Tibial artery (tissue), 4 donors: ENCODE measurements at regions not wholly inside any gene's neighbourhood (a gene's known extent, or its start where the extent isn't known, plus 50 kb on each side); places are given as distances from the start of the nearest gene placed in this dataset.

Experiments
- DNase-seq, 2 donors: peaks; one replicate each; pipeline ENCODE4 v3.0.0-alpha.2; 2019
- H3K27ac ChIP-seq, 2 donors: fragments of 200-600 bp; sonication (generic) in 1 of 2; 1 replicate in 1 of 2; 2 replicates in 1 of 2; pipeline ENCODE4 v1.5.1; 2018 to 2019; ENCODE audit warnings: mild to moderate bottlenecking in 1 of 2
- H3K27me3 ChIP-seq, 2 donors: fragments of 200-600 bp; sonication (generic) in 1 of 2; one replicate each; pipeline versions ENCODE4 v1.5.1 to v1.6.0; 2016 to 2019
- H3K36me3 ChIP-seq, 3 donors: fragments of 200-600 bp; sonication (generic) in 2 of 3; one replicate each; pipeline ENCODE4 v1.5.1; 2016 to 2019; ENCODE audit warnings: mild to moderate bottlenecking in 2 of 3
- H3K4me1 ChIP-seq, 4 donors: fragments of 200-600 bp; sonication (generic) in 2 of 4; 1 replicate in 3 of 4; 2 replicates in 1 of 4; pipeline ENCODE4 v1.5.1; 2016 to 2019
- H3K4me3 ChIP-seq, 2 donors: fragments of 200-600 bp; sonication (generic) in 1 of 2; 1 replicate in 1 of 2; 2 replicates in 1 of 2; pipeline ENCODE4 v1.5.1; 2018 to 2019; ENCODE audit warnings: mild to moderate bottlenecking in 2 of 2
- H3K9me3 ChIP-seq, 3 donors: fragments of 200-600 bp; sonication (generic) in 1 of 3; one replicate each; pipeline ENCODE4 v1.5.1; 2016 to 2019
- intact Hi-C: fragments of 100-400 bp; cut with DNase I; formaldehyde crosslinking; loops from one replicate; pipeline ENCODE4 v1.15.0; 2023; ENCODE audit warnings: low total_unique reads
- TF ChIP-seq, protein P1 (sequence below), 2 experiments: fragments of 200-600 bp in 1 of 2; fragments of 450-650 bp in 1 of 2; IDR thresholded peaks; one replicate each; pipeline ENCODE4 v1.5.1; 2017 to 2019; ENCODE audit warnings: antibody characterized with exemption in 2 of 2, mild to moderate bottlenecking in 1 of 2, moderate library complexity in 1 of 2

DNA sequence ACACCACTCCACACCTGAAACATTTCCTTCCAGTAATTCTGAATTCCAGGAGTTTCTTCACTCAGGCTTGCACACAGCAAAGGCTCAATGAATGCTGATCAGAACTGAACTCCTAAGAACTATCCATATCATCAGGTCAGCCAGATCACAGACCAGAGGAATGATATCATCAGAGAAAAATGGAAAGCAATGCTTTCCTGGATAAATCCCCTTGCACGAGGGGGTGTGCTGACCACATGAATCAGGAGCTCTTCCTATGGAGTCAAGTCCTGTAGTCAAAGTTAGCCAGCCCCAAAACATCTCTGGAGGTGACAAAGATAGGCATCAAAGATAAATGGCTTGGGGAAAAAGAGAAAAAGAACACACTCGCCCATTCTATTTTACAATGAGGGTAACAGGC is 83.8 kb upstream of the ACVR2A start:
- no peak overlapping the region for H3K27ac ChIP-seq
- DNase-seq = no peak
- TF ChIP-seq, protein P1, sequence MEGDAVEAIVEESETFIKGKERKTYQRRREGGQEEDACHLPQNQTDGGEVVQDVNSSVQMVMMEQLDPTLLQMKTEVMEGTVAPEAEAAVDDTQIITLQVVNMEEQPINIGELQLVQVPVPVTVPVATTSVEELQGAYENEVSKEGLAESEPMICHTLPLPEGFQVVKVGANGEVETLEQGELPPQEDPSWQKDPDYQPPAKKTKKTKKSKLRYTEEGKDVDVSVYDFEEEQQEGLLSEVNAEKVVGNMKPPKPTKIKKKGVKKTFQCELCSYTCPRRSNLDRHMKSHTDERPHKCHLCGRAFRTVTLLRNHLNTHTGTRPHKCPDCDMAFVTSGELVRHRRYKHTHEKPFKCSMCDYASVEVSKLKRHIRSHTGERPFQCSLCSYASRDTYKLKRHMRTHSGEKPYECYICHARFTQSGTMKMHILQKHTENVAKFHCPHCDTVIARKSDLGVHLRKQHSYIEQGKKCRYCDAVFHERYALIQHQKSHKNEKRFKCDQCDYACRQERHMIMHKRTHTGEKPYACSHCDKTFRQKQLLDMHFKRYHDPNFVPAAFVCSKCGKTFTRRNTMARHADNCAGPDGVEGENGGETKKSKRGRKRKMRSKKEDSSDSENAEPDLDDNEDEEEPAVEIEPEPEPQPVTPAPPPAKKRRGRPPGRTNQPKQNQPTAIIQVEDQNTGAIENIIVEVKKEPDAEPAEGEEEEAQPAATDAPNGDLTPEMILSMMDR (IDR thresholded peaks at IDR 0.05) = no peak
- no peak overlapping the region for H3K4me3 ChIP-seq
- H3K36me3 ChIP-seq = no peaks in the 10 kb centered on the region
- intact Hi-C loops = no loop called here
- H3K9me3 ChIP-seq = no peaks in the 10 kb centered on the region
- no peaks in the 10 kb centered on the region for H3K4me1 ChIP-seq
- H3K27me3 ChIP-seq = no peaks in the 10 kb centered on the region

DNA sequence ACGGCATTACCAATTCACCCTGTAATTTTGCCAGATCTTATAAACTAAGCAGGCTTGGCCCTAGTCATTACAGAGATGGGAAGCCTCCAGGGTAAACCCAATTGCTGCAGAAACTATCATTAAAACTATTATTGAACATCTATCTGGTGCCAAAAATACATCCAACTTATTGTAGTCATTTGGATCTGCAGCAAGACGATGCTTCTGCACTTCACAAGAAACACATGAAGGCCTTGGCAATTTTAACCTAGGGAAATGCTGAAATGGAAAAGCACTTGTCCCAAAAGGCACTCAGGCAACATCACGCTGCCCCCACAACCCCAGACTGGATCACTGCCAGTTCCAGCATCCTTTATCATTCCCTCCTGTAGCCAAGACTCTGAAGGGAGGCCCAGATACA is 85.3 kb upstream of the ACVR2A start:
- DNase-seq = no peak

DNA sequence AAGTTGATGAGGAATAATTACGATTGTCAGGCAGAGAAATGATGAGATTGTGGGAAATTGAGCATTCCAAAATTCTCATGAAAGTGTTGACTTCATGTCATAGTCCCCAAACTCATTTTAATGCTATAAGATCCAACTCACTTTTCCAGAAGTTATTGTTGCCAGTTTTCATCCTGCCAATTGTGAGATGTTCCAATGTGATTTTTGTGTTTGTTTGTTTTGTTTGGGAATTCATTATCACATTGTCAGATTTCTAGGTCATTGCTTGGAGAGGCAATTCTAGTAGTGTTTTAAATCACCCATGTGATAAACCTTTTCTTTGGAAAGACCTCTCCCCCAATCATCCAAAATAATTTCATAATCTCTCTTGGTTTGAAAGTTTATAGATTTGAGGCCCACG is 86.0 kb upstream of the ACVR2A start:
- no peak for DNase-seq
- TF ChIP-seq, protein P1 (IDR thresholded peaks at IDR 0.05) = no peak
- Histone ChIP-seq H3K4me1 (no peaks in the 10 kb centered on the region), H3K27me3 (no peaks in the 10 kb centered on the region), H3K36me3 (no peaks in the 10 kb centered on the region), H3K4me3 (no peak overlapping the region), H3K27ac (no peak overlapping the region), H3K9me3 (no peaks in the 10 kb centered on the region)
- intact Hi-C loops = no loop called here

More for the DNA sequence above, 85.3 kb upstream of the ACVR2A start:
- intact Hi-C loops = no loop called here
- Histone ChIP-seq H3K36me3 (no peaks in the 10 kb centered on the region), H3K4me3 (no peak overlapping the region), H3K27ac (no peak overlapping the region), H3K27me3 (no peaks in the 10 kb centered on the region), H3K4me1 (no peaks in the 10 kb centered on the region), H3K9me3 (no peaks in the 10 kb centered on the region)
- TF ChIP-seq, protein P1 (IDR thresholded peaks at IDR 0.05) = no peak

DNA sequence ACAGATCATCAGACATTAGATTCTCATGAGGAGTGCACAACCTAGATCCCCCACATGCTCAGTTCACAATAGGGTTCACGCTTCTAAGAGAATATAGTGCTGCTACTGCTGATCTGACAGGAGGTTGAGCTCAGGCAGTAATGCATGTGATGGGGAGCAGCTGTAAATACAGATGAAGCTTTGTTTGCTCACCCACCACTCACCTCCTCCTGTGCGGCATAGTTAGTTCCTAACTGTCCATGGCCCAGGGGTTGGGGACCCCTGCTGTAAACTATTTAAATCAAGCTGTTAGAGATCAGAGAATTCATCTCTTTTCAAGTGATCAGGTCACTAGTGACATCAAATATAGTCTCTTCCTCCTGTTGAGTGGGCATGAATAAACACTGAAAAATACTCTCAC is 88.8 kb upstream of the ACVR2A start:
- Histone ChIP-seq H3K4me1 (no peaks in the 10 kb centered on the region), H3K27ac (no peak overlapping the region), H3K9me3 (no peaks in the 10 kb centered on the region), H3K4me3 (no peak overlapping the region), H3K27me3 (no peaks in the 10 kb centered on the region), H3K36me3 (no peaks in the 10 kb centered on the region)
- intact Hi-C loops = no loop called here
- DNase-seq = no peak
- TF ChIP-seq, protein P1 (IDR thresholded peaks at IDR 0.05) = no peak

DNA sequence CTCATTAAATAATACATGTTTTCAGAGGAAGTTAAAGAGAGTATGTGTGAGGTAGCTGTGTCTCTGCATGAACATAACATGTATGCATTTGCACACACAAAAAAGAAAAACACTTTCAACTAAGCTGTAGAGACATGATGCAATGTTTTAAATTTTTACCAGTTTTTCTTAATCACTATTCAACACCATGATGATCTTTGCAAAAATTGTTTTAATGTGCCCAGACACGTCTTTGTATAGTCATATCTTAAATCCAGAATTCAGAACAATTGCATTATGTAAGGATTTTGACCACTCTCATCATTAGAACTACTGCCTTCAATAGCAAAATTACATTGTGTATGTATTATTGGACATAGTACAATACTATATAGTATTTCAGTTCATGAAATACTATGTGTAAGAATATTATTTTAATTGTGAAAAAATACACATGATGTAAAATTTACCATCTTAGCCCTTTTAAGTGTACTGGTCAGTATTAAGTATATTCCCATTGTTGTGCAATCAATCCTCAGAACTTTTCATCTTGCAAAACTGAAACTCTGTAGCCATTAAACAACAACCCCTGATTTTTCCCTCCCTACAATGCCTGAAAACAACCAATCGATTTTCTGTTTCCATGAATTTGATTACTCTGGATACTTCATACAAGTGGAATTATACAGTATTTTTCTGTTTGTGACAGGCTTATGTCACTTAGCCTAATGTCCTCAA is 104.5 kb upstream of the ACVR2A start:
- Histone ChIP-seq H3K36me3 (no peaks in the 10 kb centered on the region), H3K27me3 (no peaks in the 10 kb centered on the region), H3K4me1 (no peaks in the 10 kb centered on the region), H3K4me3 (no peak overlapping the region), H3K27ac (no peak overlapping the region), H3K9me3 (no peaks in the 10 kb centered on the region)
- intact Hi-C loops = no loop called here
- TF ChIP-seq, protein P1 (IDR thresholded peaks at IDR 0.05) = no peak
- DNase-seq = no peak

DNA sequence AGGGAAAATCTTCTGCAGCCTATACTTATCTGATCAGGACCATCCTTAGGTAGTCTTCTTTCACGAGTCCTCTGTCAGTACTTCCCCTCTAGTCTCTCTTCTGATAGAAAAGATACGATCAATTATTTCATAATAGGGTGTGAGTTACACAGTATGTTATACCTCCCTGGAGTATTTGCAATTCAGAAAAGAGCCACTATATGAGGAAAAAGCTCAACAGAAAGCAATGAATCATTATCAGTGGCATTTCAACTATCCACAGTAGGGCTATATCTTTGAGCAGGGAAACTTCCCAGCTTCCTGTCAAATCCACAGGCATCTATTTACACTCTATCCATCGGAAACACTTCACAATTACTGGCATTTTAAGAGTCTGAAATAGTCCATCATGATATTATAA is 105.3 kb upstream of the ACVR2A start:
- Histone ChIP-seq H3K27me3 (no peaks in the 10 kb centered on the region), H3K4me3 (no peak overlapping the region), H3K27ac (no peak overlapping the region), H3K4me1 (no peaks in the 10 kb centered on the region), H3K36me3 (no peaks in the 10 kb centered on the region), H3K9me3 (no peaks in the 10 kb centered on the region)
- intact Hi-C loops = no loop called here
- TF ChIP-seq, protein P1 (IDR thresholded peaks at IDR 0.05) = no peak
- no peak for DNase-seq
